ENCODE measurements at regions not wholly inside any gene's neighbourhood (a gene's known extent, or its start where the extent isn't known, plus 50 kb on each side); places are given as distances from the start of the nearest gene placed in this dataset.

GRCh38 chr21:27447843-27448242 is 481.0 kb upstream of the ADAMTS5 start:
- no peak for DNase-seq

GRCh38 chr21:27429710-27430341 is 462.9 kb upstream of the ADAMTS5 start:
- no peak for DNase-seq

- DNase-seq = no peak
Observed at GRCh38 chr21:27426196-27426595, 459.3 kb upstream of the ADAMTS5 start.

GRCh38 chr21:27425574-27425973 is 458.7 kb upstream of the ADAMTS5 start:
- DNase-seq = no peak

- DNase-seq = no peak
Observed at GRCh38 chr21:27425172-27425571, 458.3 kb upstream of the ADAMTS5 start.

- peak; percentile 57 to 60 for DNase-seq
Observed at GRCh38 chr21:27424601-27425000, 457.7 kb upstream of the ADAMTS5 start.

GRCh38 chr21:27423906-27424595 is 457.2 kb upstream of the ADAMTS5 start:
- DNase-seq = no peak

- no peak for DNase-seq
Observed at GRCh38 chr21:27423038-27423437, 456.1 kb upstream of the ADAMTS5 start.

- no peak for DNase-seq
Observed at GRCh38 chr21:27422435-27422834, 455.5 kb upstream of the ADAMTS5 start.

GRCh38 chr21:27421654-27422053 is 454.8 kb upstream of the ADAMTS5 start:
- no peak for DNase-seq

GRCh38 chr21:27419153-27419552 is 452.3 kb upstream of the ADAMTS5 start:
- no peak for DNase-seq

GRCh38 chr21:27418346-27418745 is 451.5 kb upstream of the ADAMTS5 start:
- DNase-seq = no peak

GRCh38 chr21:27412530-27412929 is 445.6 kb upstream of the ADAMTS5 start:
- no peak for DNase-seq

- no peak for DNase-seq
Observed at GRCh38 chr21:27408826-27409225, 441.9 kb upstream of the ADAMTS5 start.

GRCh38 chr21:27407271-27407670 is 440.4 kb upstream of the ADAMTS5 start:
- no peak for DNase-seq

- no peak for DNase-seq
Observed at GRCh38 chr21:27406300-27407009, 439.6 kb upstream of the ADAMTS5 start.

- DNase-seq = no peak
Observed at GRCh38 chr21:27403011-27403410, 436.1 kb upstream of the ADAMTS5 start.

GRCh38 chr21:27400045-27400444 is 433.2 kb upstream of the ADAMTS5 start:
- no peak for DNase-seq

- DNase-seq = no peak
Observed at GRCh38 chr21:27397578-27397977, 430.7 kb upstream of the ADAMTS5 start.

GRCh38 chr21:27393726-27394125 is 426.8 kb upstream of the ADAMTS5 start:
- DNase-seq = no peak

- no peak for DNase-seq
Observed at GRCh38 chr21:27391990-27392389, 425.1 kb upstream of the ADAMTS5 start.

- DNase-seq = no peak
Observed at GRCh38 chr21:27390384-27390783, 423.5 kb upstream of the ADAMTS5 start.

- no peak for DNase-seq
Observed at GRCh38 chr21:27388825-27389224, 421.9 kb upstream of the ADAMTS5 start.

GRCh38 chr21:27382404-27382803 is 415.5 kb upstream of the ADAMTS5 start:
- no peak for DNase-seq
